Loucy (cell line): ENCODE measurements at regions not wholly inside any gene's neighbourhood (a gene's known extent, or its start where the extent isn't known, plus 50 kb on each side); places are given as distances from the start of the nearest gene placed in this dataset.

Experiments used
- EZH2phosphoT487 ChIP-seq: fragments of 200-600 bp; IDR thresholded peaks from 2 replicates; pipeline ENCODE4 v1.6.1; 2018; ENCODE audit warnings: antibody characterized with exemption, mild to moderate bottlenecking, moderate library complexity, borderline replicate concordance
- TF ChIP-seq, protein P1 (sequence below): fragments of 200-600 bp; sonication (generic); conservative IDR thresholded peaks from 2 replicates; pipeline ENCODE4 v1.5.1; 2014; ENCODE audit warnings: mild to moderate bottlenecking, antibody characterized with exemption, low read length

DNA sequence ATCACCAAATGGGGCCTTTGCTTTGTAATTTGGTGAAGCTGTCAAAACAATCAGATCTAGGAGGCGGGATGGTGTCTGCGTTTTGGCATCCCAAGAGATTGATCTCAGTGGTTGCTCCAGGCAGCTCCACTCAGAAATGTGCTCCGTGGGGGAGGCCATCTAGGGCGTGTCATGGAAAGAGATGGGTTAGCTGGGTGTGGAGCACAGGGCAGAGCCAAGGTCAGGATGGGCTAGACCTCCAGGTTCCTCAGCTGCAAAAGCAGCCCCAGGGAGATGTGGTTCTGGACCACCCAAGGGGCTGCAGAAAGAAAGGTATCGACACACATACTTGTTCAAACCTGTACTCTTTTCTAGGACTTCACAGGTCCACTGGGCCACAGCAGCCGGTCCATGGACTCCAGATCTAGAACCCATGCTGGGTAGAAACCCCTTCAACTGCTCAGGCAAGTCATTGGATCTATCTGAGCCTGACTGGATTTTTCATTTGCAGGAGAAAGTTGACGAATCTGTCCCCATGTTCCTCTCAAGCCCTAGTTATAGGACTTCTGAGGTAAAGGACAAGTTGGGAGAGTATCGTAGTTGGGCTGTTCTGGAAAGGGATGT is 270.2 kb upstream of the RPL38 start:
- TF ChIP-seq, protein P1, sequence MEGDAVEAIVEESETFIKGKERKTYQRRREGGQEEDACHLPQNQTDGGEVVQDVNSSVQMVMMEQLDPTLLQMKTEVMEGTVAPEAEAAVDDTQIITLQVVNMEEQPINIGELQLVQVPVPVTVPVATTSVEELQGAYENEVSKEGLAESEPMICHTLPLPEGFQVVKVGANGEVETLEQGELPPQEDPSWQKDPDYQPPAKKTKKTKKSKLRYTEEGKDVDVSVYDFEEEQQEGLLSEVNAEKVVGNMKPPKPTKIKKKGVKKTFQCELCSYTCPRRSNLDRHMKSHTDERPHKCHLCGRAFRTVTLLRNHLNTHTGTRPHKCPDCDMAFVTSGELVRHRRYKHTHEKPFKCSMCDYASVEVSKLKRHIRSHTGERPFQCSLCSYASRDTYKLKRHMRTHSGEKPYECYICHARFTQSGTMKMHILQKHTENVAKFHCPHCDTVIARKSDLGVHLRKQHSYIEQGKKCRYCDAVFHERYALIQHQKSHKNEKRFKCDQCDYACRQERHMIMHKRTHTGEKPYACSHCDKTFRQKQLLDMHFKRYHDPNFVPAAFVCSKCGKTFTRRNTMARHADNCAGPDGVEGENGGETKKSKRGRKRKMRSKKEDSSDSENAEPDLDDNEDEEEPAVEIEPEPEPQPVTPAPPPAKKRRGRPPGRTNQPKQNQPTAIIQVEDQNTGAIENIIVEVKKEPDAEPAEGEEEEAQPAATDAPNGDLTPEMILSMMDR, result no peak
- TF ChIP-seq EZH2phosphoT487, result no peak
